MM.1S (cell line): ENCODE measurements at regions not wholly inside any gene's neighbourhood (a gene's known extent, or its start where the extent isn't known, plus 50 kb on each side); places are given as distances from the start of the nearest gene placed in this dataset.

Experiments used
- CTCF ChIP-seq: fragments of 300-600 bp; sonication (generic); IDR thresholded peaks from 2 replicates; pipeline ENCODE4 v1.5.1; 2016; ENCODE audit warnings: antibody characterized with exemption, low read length, mixed read lengths
- EZH2 ChIP-seq: fragments of 300-600 bp; sonication (generic); optimal IDR thresholded peaks from 2 replicates; pipeline ENCODE3; 2017; ENCODE audit warnings: low read depth, mild to moderate bottlenecking, antibody characterized with exemption, low read length, mixed read lengths

GRCh38 chr10:118407026-118407425 is 64.9 kb upstream of the FAM204A start:
- TF ChIP-seq CTCF (no peak), EZH2 (no peak)
